K562 (cell line): ENCODE measurements at regions not wholly inside any gene's neighbourhood (a gene's known extent, or its start where the extent isn't known, plus 50 kb on each side); places are given as distances from the start of the nearest gene placed in this dataset.

ENCODE experiments used
- ATAC-seq: fragments of 200-7000 bp; cut with Tn5 transposase; 3 replicates; pipeline ENCODE4 v1.9.1; 2020; ENCODE audit warnings: moderate library complexity
- BruUV-seq: library from RNA; stranded (reverse); fragments of 400-500 nt; replicated peaks from 2 replicates; lab custom pipeline; 2021; lab: Mats Ljungman, UMichigan
- CTCF ChIA-PET: fragments of 300-600 bp; formaldehyde crosslinking; extraction: SDS; loops from one replicate; lab custom pipeline; 2021; ENCODE audit warnings: low intra/inter-chr PET ratio; lab: Yijun Ruan, JAX
- POLR2A ChIA-PET: fragments of 300-600, 350-650 bp; sonication (Branson Sonifier 250); formaldehyde crosslinking; extraction: SDS; loops from one replicate; lab custom pipeline; 2021; ENCODE audit warnings: antibody characterized with exemption, inconsistent platforms; lab: Yijun Ruan, JAX
- DNase-seq, 4 experiments: peaks; one replicate each; pipeline versions ENCODE4 v3.0.0 to v3.0.0-alpha.2; 2011 to 2018; ENCODE audit warnings: low spot score in 3 of 4, mixed read lengths in 3 of 4; ENCODE audit errors: extremely low read depth in 1 of 4
- FAIRE-seq: peaks from 2 replicates; lab custom pipeline; 2011; peaks lifted over from hg19 to GRCh38; lab: Jason Lieb, UNC
- H2AFZ ChIP-seq: 2 replicates; pipeline ENCODE4 v1.6.0; 2011; ENCODE audit warnings: low read depth, low read length, control low read depth, inconsistent platforms
- H3K27ac ChIP-seq: fragments of 200-600 bp; 3 replicates; pipeline ENCODE4 v1.8.0; 2011; ENCODE audit warnings: low read depth, mild to moderate bottlenecking, control low read depth, inconsistent platforms, low read length, moderate library complexity, mixed read lengths; ENCODE audit errors: extremely low read depth
- H3K27me3 ChIP-seq, 2 experiments: fragments of 300-600 bp in 1 of 2; 2 replicates in 1 of 2; 3 replicates in 1 of 2; pipeline versions ENCODE4 v1.6.0 to v1.8.0; 2011; ENCODE audit warnings: inconsistent platforms in 2 of 2, low read length in 2 of 2, mild to moderate bottlenecking in 1 of 2, mixed read lengths in 1 of 2, moderate library complexity in 1 of 2; ENCODE audit not compliant: control insufficient read depth in 2 of 2, insufficient read depth in 2 of 2
- H3K36me3 ChIP-seq: fragments of 300-600 bp; 3 replicates; pipeline ENCODE4 v1.8.0; 2011; ENCODE audit warnings: mild to moderate bottlenecking, low read length, inconsistent platforms; ENCODE audit not compliant: control insufficient read depth, insufficient read depth
- H3K4me1 ChIP-seq, 2 experiments: fragments of 200-600 bp in 1 of 2; replicated peaks in 1 of 2; 2 replicates in 1 of 2; 3 replicates in 1 of 2; pipeline versions ENCODE4 v1.5.1 to v1.8.0; 2011; ENCODE audit warnings: inconsistent platforms in 2 of 2, low read length in 2 of 2, mild to moderate bottlenecking in 1 of 2, mixed read lengths in 1 of 2, moderate library complexity in 1 of 2; ENCODE audit not compliant: control insufficient read depth in 2 of 2, insufficient read depth in 2 of 2
- H3K4me2 ChIP-seq: 2 replicates; pipeline ENCODE4 v1.6.1; 2011; ENCODE audit warnings: low read length, control low read depth, inconsistent platforms, mixed read lengths; ENCODE audit not compliant: insufficient read depth
- H3K4me3 ChIP-seq: fragments of 200-600 bp; sonication (generic), shearing (Covaris generic); 2 replicates; pipeline ENCODE4 v1.5.1; 2016; ENCODE audit warnings: control low read depth, inconsistent platforms
- H3K79me2 ChIP-seq: fragments of 200-600 bp; 3 replicates; pipeline ENCODE4 v1.8.0; 2011; ENCODE audit warnings: low read length, inconsistent platforms; ENCODE audit not compliant: control insufficient read depth, insufficient read depth
- H3K9ac ChIP-seq, 2 experiments: 2 replicates each; pipeline versions ENCODE4 v1.6.0 to v1.6.1; 2011; ENCODE audit warnings: low read depth in 2 of 2, low read length in 2 of 2, control low read depth in 1 of 2, inconsistent platforms in 1 of 2, mild to moderate bottlenecking in 1 of 2, mixed read lengths in 1 of 2; ENCODE audit not compliant: insufficient read depth in 1 of 2
- H3K9me1 ChIP-seq: one replicate; pipeline ENCODE4 v1.6.0; 2011; ENCODE audit warnings: inconsistent platforms, mild to moderate bottlenecking, low read length, moderate library complexity; ENCODE audit not compliant: control insufficient read depth, insufficient read depth
- H3K9me3 ChIP-seq: replicated peaks from 2 replicates; pipeline ENCODE4 v1.5.1; 2011; ENCODE audit warnings: low read depth, low read length, inconsistent platforms; ENCODE audit not compliant: control insufficient read depth, insufficient read depth
- H4K20me1 ChIP-seq: replicated peaks from 2 replicates; pipeline ENCODE4 v1.6.1; 2011; ENCODE audit warnings: low read length, inconsistent platforms, mixed read lengths; ENCODE audit not compliant: control insufficient read depth, insufficient read depth
- CEBPB ChIP-seq: fragments of 450-650 bp; IDR thresholded peaks from 2 replicates; pipeline ENCODE4 v1.6.1; 2016; ENCODE audit warnings: missing genetic modification characterization, missing compliant biosample characterization
- HCFC1 ChIP-seq: IDR thresholded peaks from 2 replicates; pipeline ENCODE4 v1.6.1; 2012; ENCODE audit warnings: low read depth, low read length, improper control_type of control experiment
- HDAC8 ChIP-seq: fragments of 450-650 bp; IDR thresholded peaks from 2 replicates; pipeline ENCODE4 v1.6.1; 2016; ENCODE audit warnings: mild to moderate bottlenecking, missing genetic modification characterization, moderate library complexity, missing compliant biosample characterization
- POLR2AphosphoS2 ChIP-seq: IDR thresholded peaks from 2 replicates; pipeline ENCODE4 v1.6.1; 2012; ENCODE audit warnings: low read length, improper control_type of control experiment
- TCF3 ChIP-seq: sonication (generic); formaldehyde crosslinking; IDR thresholded peaks from 2 replicates; pipeline ENCODE4 v1.4.0; 2020; ENCODE audit warnings: mild to moderate bottlenecking, missing genetic modification reagents
- TEAD2 ChIP-seq: fragments of 450-650 bp; IDR thresholded peaks from 2 replicates; pipeline ENCODE4 v1.6.1; 2016; ENCODE audit warnings: missing genetic modification characterization, control low read depth, missing compliant biosample characterization
- ZKSCAN3 ChIP-seq: fragments of 250-450 bp; sonication (Bioruptor Pico); IDR thresholded peaks from 2 replicates; pipeline ENCODE4 v1.4.0; 2020
- ZNF197 ChIP-seq: fragments of 200-800 bp; sonication (Bioruptor generic); IDR thresholded peaks from 2 replicates; pipeline ENCODE4 v1.6.1; 2016; ENCODE audit warnings: low read depth, missing genetic modification characterization, missing compliant biosample characterization
- WGBS: fragments of 100-300 bp; shearing (Covaris generic); methylation state at CpG from one replicate; pipeline ENCODE4 v1.1.6; 2016; ENCODE audit warnings: low coverage, mixed read lengths; ENCODE audit not compliant: insufficient coverage; ENCODE audit errors: missing lambda C conversion rate; 5-methylcytosine and 5-hydroxymethylcytosine counted together
- in situ Hi-C: fragments of 300-500 bp; cut with MboI; formaldehyde crosslinking; loops from 4 replicates; pipeline ENCODE4 v1.15.0; 2018; ENCODE audit warnings: inconsistent platforms, mixed read lengths
- intact Hi-C: fragments of 100-400 bp; cut with micrococcal nuclease; formaldehyde crosslinking; loops from 2 replicates; pipeline ENCODE4 v1.14.2; 2022
- TF ChIP-seq, protein P1 (sequence below): fragments of 250-450 bp; sonication (Bioruptor Pico); IDR thresholded peaks from 2 replicates; pipeline ENCODE4 v1.5.0; 2020; ENCODE audit warnings: mild to moderate bottlenecking, borderline replicate concordance
- TF ChIP-seq, protein P2 (sequence below), 2 experiments: fragments of 150-350 bp in 1 of 2; IDR thresholded peaks; 2 replicates each; pipeline ENCODE4 v1.6.1; 2012 to 2016; ENCODE audit warnings: low read depth in 2 of 2, low read length in 2 of 2, mild to moderate bottlenecking in 1 of 2, moderate library complexity in 1 of 2

DNA sequence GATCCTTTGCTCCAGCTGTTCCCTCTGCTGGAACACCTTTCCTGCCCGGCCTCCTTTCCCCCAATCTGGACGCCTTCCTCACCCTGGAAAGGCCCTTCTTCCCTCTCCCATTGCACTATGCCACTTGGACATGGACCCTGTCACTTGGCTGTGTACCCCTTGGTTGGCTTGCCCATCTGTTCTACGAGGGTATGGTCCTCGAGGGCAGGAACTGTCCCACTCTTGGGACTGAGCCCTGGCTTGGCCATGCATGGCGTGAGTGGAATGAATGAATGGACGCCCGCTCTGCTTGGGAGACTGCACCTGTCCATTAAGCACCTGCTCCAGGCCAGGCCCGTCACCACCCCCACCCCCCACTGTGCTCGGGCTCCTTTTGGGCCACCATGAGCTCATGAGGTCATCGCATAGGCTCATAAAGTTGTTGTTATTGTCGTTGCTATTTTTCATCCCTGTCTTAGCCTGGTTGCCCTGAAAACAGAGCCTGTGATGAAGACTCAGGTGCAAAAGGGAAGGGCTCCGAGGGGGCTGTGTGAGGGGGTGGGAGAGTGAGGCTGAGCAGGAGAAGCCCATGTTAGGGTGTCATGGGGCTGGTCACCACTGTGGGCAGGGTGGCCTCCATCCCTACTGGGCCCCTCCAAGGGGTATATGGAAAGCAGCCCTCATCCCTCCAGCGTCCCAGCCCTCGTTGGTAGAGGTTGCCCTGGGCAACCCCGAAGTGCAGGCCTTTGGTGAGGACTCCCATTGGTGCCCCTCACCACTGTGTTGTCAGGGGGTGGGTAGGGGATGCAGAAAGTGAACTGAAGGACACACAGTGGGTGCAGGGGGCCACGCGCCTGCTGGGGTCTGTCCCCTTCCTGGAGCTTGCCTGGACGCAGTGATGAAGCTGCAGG is 57.2 kb upstream of the IER5L start:
- H3K79me2 ChIP-seq, result no peaks in the 10 kb centered on the region
- 29% methylated on average over 17 of the region's 18 CpGs for WGBS
- no peak overlapping the region for H3K4me3 ChIP-seq
- in situ Hi-C loops (no loop called here), intact Hi-C loops (no loop called here)
- H3K9me3 ChIP-seq, result no peaks in the 10 kb centered on the region; the same call in 1 of the 2 replicates
- no peak overlapping the region for H3K4me2 ChIP-seq
- BruUV-seq, result no TSS peak
- H3K27me3 ChIP-seq, result no peaks in the 10 kb centered on the region
- no peaks in the 10 kb centered on the region for H4K20me1 ChIP-seq
- CTCF ChIA-PET, result no interaction called here
- POLR2A ChIA-PET, result interaction anchor here (0.7 to 1.0 kb wide), 2 partner anchors 15 to 18 kb away, joined by 4 to 6 read pairs; no protein-coding TSS in a partner anchor
- H3K27ac ChIP-seq, result no peak overlapping the region
- TF ChIP-seq HDAC8 (tag), result no peak
- no peak for TF ChIP-seq ZKSCAN3 (CRISPR knock-in tag)
- TF ChIP-seq, protein P1, sequence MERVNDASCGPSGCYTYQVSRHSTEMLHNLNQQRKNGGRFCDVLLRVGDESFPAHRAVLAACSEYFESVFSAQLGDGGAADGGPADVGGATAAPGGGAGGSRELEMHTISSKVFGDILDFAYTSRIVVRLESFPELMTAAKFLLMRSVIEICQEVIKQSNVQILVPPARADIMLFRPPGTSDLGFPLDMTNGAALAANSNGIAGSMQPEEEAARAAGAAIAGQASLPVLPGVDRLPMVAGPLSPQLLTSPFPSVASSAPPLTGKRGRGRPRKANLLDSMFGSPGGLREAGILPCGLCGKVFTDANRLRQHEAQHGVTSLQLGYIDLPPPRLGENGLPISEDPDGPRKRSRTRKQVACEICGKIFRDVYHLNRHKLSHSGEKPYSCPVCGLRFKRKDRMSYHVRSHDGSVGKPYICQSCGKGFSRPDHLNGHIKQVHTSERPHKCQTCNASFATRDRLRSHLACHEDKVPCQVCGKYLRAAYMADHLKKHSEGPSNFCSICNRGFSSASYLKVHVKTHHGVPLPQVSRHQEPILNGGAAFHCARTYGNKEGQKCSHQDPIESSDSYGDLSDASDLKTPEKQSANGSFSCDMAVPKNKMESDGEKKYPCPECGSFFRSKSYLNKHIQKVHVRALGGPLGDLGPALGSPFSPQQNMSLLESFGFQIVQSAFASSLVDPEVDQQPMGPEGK (CRISPR knock-in tag), result no peak
- no peak for TF ChIP-seq CEBPB (tag)
- TF ChIP-seq, protein P2, sequence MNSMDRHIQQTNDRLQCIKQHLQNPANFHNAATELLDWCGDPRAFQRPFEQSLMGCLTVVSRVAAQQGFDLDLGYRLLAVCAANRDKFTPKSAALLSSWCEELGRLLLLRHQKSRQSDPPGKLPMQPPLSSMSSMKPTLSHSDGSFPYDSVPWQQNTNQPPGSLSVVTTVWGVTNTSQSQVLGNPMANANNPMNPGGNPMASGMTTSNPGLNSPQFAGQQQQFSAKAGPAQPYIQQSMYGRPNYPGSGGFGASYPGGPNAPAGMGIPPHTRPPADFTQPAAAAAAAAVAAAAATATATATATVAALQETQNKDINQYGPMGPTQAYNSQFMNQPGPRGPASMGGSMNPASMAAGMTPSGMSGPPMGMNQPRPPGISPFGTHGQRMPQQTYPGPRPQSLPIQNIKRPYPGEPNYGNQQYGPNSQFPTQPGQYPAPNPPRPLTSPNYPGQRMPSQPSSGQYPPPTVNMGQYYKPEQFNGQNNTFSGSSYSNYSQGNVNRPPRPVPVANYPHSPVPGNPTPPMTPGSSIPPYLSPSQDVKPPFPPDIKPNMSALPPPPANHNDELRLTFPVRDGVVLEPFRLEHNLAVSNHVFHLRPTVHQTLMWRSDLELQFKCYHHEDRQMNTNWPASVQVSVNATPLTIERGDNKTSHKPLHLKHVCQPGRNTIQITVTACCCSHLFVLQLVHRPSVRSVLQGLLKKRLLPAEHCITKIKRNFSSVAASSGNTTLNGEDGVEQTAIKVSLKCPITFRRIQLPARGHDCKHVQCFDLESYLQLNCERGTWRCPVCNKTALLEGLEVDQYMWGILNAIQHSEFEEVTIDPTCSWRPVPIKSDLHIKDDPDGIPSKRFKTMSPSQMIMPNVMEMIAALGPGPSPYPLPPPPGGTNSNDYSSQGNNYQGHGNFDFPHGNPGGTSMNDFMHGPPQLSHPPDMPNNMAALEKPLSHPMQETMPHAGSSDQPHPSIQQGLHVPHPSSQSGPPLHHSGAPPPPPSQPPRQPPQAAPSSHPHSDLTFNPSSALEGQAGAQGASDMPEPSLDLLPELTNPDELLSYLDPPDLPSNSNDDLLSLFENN (IDR thresholded peaks at IDR 0.05; ENCODE audit: low read depth in 2 of 2, low read length in 2 of 2), result no peak
- TF ChIP-seq HCFC1, result no peak
- no peak for TF ChIP-seq ZNF197 (CRISPR knock-in tag)
- no peak for TF ChIP-seq POLR2AphosphoS2
- no peak for TF ChIP-seq TCF3 (CRISPR knock-in tag)
- no peak for TF ChIP-seq TEAD2
- no peak for DNase-seq
- peaks cover 9 to 18% of the 10 kb centered on the region in 2 experiments; a peak in 4 of 5 replicates for H3K4me1 ChIP-seq
- H3K9ac ChIP-seq, result no peak overlapping the region
- no peaks in the 10 kb centered on the region for H3K9me1 ChIP-seq
- H2AFZ ChIP-seq, result no peak overlapping the region
- no peak for FAIRE-seq
- ATAC-seq, result no peak
- no peaks in the 10 kb centered on the region for H3K36me3 ChIP-seq
